HG02610 (cell line): ENCODE measurements at regions not wholly inside any gene's neighbourhood (a gene's known extent, or its start where the extent isn't known, plus 50 kb on each side); places are given as distances from the start of the nearest gene placed in this dataset.

Experiments
- ATAC-seq: cut with Tn5 transposase; IDR thresholded peaks from one replicate; pipeline ENCODE4 v1.9.1; 2021; ENCODE audit warnings: mild to moderate bottlenecking, moderate library complexity; ENCODE audit not compliant: unreplicated experiment

DNA sequence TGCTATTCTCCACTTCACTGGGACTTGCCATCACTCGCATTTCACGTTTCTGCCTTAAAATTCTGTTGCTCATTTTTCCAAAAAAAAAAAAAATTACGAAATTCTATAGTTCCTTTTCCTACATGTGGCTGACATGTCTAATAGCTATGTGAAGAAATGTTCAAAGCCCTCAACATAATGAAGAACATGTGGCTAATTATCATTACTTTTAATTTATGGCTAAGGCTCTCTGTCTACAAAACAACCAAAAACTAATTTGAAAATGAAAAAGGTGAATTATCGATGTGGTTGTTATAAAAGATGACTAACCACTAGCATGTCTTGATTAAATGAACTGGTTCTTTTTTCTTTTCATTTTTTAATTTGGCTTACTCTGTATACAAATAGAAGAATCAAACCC is 940.0 kb downstream of the EFNB2 start:
- no peak for ATAC-seq

DNA sequence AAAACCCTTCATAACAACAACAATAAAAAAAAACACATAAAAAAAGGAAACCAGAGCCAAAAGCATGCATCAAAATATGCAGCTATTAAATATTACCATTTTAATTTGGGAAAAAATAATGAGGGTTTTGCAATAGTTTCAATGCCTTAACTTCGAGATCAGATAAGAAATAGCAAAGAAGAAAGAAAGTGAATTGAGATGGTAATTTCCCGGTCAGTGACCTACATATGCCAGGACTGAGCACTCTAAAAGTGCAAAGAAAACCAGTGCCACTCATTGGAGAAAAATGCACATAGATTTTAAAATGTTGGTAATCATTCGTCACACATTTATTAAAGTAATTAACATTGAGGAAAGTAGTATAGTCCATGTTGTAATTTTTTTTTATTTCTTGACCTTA is 944.2 kb downstream of the EFNB2 start:
- ATAC-seq = no peak

DNA sequence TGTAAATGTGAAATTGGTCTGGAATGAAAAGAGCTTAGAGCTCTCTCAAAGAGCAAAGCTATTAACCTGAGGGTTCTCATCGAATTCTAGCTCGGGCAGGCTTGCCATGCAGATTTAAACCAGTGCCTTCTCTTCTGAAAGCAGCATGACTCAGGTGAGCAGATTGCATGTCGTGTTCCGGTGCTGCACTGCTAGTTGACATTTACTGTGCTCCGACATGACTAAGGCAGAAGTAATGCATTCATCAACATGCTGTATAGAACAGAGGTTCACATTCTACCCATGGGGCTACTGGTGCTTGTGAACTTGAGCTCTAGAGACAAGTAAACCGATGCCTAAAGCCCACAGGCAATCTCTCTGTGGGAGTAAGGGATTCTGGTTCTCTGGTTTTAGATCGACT is 947.7 kb downstream of the EFNB2 start:
- ATAC-seq = no peak

DNA sequence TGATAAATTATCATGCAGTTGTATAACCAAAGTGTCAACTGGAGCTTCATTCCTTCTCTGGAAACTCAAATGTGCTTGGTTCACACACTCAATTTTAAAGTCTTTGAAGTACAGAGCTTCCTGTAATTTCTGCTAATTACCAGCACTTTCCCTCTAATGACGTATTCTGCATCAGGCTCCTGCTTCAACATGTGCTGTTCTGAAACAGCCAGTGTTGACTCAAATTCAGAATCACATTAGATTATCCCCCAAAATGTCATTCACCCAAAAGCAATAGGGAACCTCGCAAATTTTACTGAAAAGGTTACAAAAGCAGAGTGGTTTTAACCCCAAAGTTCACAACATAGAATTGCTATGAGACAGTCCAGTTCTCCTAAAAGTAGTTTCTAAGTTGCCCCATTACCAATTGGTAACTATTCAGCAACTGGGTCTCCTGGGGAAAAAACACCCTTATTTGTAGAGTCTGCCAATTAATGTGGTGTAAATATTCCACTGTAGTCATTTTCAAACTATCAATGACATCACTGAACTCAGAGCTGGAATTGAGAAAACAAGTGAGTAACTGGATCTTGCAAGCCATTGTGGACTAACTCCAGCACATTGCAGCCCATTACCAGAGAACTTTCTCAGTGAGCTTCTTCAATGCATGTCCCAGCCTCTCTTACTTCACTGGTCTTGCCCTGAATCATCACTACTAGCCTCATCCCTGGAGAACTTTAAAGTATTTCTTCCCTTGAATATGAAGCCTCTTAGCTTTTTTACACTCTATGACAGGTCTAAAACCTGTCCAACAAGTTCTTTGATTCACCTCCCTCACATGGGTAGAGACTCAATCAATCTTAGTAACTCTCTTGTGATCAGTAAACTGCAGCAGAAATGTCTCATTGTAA is 955.4 kb downstream of the EFNB2 start:
- ATAC-seq = no peak

DNA sequence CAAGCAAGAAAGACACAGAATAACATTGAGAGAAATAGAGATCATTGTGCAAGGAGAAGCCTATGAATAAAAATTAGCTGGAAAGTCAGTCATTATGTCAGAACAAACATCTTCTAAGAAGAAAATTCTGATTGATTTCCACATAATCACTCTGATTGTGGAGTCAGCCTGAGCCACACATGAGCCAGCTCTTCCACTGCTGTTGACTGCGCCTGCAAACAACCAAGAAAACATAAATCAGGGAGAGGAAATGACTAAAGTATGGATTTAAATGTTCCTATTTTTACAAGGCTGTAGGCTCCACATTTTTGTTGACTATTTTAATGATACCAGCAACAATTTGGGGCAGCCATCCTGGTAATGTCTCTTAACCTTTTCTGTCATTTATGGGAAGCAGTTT is 962.3 kb downstream of the EFNB2 start:
- no peak for ATAC-seq

DNA sequence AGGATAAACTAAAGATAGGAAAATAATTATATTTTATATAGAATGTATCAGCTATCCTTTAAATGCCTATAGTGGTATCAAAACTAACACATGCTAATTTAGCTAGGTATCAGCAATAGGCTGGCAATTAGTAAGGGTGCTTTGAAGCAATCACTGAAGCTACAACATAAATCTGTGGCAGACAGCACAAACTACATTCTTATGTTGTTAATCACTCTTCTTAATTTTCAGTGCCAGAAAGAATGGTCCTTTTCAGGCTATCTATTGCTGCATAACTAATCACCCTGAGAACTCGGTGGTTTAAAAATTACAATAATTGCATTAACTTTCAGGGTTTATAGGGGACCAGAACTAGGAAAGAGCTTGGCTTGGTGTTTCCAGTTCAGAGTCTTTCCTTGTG is 963.1 kb downstream of the EFNB2 start:
- no peak for ATAC-seq

DNA sequence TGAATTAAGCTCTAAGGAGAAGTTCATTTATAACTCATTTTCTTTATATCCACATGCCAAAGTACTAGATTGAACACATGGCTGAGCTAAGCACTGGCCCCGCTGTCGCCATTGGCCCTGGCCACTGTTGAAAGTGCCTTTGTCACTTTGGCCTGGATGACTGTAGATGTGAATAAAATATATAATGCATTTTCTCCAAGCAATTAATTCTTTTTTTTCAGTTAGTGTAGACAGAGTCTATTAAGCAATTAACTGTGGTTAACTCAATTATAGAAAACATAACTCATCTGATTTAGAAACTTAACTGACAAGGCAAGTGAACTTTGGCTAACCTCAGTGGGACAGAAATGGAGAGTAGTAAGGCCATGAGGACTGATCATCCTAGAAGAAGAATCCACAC is 965.6 kb downstream of the EFNB2 start:
- no peak for ATAC-seq

DNA sequence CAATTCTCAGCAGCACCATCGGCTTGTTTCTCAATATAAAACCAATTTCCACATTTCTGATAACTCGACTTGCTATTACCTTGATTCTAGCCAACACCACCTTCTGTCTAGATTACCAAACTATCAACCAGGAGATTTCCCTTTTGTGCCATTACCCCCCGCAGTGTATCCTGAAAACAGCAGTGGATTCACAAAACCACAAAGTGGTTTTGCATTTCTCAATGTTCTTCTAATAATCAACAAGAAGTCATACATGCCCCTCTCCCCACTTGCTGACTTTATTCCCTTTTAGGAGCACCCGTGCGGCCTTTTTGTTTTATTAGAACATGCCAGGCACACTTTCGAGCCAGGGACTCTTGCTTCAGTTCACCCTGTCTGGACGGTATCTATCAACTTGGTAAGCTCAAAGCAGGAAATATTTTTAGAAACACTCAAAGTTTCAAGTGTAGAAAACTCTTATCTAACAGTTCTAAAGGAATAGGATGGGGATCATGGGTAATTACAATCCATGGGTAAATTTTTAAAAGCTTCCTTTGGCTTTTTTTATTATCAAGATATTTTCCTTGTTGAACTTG is 967.4 kb downstream of the EFNB2 start:
- no peak for ATAC-seq

DNA sequence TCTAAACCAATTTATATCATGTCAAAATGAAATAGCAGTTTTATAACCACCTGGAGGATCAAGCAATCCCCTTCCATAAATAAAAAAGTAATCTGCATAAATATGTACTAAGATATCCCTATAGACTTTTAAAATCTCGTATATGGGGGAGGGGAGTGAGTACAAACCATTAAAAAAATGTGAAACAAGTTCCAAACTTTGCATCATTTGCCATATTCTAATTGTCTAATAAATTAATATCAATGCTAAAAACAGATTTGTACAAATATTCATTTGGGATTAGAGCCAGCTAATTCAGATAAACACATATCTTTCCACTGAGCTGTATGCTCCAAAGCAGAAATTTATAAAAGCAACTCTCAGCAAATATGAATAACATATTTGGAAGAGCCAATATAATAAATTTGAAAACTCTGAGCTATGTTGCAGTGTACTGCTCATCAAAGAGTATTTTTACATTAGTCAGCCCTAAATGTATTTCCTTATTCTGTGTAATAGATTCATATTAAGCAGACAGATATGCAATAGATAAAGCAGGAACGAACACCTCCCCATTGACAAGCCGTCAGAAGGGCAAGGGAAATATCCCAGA is 970.2 kb downstream of the EFNB2 start:
- ATAC-seq = no peak

DNA sequence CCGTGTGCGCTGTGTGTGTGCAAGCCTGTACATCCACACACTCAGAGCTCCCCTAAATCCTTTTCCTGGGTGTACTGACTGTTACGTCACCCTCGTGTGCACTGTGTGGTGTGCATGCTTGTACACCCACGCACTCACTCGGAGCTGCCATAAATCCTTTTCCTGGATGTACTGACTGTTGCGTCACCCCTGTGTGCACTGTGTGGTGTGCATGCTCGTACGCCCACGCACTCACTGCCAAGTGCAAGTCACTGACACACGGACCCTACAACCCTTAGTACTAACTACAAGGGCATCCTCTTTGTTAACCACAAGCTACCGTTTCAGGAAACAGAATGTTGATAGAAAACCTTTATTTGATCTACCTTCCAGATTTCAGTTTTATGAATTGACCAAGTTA is 983.4 kb downstream of the EFNB2 start:
- ATAC-seq = no peak

DNA sequence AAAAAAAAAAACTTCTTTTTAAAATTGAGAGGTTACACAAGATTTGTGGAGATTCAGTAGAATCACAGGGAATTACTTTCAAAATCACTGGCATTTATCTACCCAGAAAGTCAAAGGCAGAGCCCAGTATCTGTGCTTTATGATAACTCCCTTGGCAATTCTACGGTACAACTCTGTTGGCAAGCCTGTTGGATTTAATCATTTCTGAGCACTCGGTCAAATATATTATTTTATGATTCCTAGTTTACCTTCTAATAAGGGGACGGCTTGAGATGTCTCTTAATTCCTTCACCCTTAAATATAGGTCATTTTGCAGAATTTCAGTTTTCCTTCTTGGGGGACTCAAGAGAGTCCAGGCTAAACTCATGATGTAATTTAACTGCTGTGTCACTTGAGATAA is 987.6 kb downstream of the EFNB2 start:
- ATAC-seq = no peak

DNA sequence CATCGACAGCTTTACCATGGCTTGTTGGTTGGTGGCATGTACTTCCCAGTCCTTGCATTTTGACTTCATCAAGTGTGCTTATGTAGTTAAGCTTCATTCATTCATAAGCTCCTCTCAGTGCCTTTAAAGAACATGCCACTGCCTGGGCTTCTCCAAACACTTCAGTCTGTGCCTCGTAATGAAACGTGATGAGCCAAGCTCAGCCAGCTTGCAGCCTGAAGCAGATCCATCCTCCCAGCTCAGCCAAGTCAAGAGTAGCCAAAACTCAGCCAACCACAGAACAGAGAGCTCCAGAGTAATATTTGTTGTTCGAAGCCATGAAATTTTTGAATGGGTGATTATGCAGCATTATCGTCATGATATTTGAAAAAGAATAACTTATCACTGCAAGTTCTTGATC is 989.7 kb downstream of the EFNB2 start:
- ATAC-seq = no peak

DNA sequence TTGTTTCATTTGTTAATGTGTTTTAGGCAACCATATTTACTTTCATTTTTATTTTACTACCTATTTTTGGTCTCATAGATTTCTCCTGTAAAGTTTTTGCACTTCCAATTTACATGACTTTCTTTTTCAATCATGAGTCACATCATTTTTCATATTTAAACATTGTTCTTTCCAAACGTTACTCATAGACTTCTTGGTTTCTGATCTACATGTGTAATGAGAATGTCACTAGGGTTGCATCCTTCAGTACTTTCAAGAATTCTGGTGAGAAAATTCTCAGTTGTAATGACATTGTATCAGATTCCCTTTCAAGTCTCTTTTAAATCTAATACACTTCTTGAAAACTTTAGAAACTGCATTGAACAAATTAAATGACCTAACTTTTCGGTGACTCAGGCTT is 991.7 kb downstream of the EFNB2 start:
- peak; percentile 70 for ATAC-seq

DNA sequence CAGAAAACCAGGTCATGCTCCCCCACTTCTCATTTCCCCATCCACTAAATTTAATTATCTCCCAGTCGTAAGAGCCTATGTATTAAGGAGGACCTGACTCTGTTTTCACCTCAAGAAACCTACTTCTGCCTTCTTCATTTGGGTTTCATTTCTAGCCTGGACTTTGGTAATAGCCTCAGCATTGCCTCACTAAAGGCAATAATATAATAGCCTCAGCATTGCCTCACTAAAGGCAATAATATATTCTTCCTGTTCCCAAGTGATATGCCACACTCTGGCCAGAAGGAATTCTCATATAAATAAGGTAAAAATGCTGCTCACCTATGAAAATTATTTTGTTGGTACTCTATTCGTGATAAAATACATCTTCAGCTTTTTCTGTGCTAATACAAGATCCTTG is 993.9 kb downstream of the EFNB2 start:
- no peak for ATAC-seq

DNA sequence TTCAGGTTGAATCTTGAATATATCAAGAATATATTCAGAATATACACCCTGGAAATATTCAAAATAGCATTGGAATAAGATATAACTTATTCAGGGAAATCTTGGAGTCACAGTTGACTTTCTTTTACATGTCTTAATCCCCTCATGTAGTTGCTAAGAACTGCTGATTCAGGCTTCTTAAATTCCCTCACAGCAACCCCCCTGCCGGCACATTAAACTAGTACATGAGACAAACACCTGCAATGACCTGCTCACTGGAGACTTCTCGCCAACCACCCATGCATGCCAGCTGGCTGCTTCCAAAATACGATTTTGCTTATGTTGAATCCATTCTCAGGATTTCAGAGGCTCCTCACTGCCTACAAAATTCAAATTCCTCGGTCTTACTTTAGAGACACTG is 997.1 kb downstream of the EFNB2 start:
- ATAC-seq = no peak

DNA sequence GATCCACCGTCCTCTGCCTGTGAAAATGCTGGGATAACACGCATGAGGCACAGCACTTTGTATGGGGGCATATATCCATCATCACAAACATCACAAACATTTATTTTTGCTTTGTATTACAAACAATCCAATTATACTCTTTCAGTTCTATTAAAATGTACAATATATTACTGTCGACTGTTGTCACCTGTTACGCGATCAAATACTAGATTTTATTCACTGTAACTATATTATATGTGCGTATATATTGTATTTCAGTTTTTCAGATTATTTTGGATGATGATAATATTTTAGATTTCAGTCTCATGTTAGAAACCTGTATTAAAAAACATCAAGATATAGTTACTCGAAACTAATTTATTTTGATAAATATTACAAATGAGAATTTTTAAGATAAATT is 998.3 kb downstream of the EFNB2 start:
- no peak for ATAC-seq

DNA sequence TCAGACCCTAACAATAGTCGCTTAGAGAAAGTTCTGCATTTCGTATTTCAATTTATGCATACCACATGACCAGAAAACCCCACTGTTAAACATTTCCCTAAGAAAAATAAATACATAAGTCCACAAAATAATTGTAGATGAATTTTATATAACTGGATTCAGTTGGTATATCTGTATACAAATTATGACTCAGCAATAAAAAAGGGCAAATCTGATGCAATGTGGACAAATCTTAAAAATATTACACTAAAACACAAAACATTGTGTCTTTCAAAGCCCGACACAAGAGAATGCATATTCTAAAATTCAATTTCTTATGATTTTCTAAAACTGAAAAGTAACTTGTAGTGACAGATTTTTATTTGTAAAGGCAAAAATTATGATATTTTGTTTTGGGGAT is 1005.0 kb downstream of the EFNB2 start:
- ATAC-seq = no peak

DNA sequence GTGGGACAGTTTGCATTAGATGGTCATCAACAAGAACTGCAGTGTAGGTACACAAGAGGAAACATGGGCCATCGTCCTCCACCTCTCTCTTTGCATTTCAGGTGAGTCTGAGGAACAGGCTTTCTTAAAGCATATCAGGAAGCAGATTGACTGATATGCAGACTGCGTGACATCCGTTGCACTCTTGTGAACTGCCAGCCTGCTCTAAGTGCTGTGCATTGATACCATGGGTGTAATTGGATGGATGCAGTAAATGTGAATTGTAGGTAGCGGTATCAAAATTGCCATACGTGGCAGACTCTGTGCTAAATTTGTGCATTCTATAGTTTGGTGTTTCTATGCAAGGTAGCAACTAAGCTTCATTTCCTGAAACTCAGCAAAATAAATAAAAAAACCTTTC is 1008.3 kb downstream of the EFNB2 start:
- ATAC-seq = no peak

DNA sequence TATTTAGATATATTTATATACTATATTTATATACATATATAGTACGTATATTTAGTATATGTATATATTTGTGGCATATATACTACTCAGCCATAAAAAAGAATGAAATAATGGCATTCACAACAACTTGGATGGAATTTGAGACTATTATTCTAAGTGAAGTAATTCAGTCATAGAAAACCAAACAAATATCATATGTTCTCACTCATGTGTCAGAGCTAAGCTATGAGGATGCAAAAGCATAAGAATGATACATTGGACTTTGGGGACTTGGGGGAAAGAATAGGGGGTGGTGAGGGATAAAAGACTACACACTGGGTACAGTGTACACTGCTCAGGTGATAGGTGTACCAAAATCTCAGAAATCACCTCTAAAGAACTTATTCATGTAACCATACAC is 1015.7 kb downstream of the EFNB2 start:
- no peak for ATAC-seq

DNA sequence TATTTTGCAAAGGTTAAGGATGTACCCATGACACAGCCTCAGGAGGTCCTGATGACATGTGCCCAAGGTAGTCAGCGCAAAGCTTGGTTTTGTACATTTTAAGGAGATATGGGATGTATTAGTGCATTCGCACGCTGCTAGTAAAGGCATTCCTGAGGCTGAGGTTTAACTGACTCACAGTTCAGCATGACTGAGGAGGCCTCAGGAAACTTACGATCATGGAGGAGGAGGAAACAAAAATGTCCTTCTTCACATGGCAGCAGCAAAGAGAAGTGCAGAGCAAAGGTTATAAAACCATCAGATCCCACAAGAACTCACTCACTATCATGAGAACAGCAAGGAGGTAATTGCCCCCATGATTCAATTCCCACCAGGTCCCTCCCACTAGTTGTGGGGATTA is 1017.4 kb downstream of the EFNB2 start:
- no peak for ATAC-seq

DNA sequence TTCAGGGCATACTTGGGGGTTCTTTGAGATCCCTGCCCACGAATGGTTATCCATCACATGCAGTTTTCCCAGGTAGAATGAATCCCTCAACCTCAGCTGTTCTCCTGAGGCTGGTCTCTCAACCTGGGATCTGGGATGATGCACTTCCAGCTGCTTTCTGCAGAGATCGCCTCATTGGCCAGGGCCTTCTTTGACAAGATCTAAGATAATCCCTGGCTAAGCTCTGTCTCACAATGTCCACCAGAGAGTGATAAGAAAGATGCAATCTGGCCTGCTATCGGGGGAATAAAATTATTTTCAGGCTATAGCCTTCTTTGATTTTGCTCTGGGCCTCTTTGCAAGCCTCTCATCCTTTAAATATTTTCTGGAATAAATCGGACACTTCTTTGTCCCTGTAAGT is 1021.1 kb downstream of the EFNB2 start:
- ATAC-seq = no peak

DNA sequence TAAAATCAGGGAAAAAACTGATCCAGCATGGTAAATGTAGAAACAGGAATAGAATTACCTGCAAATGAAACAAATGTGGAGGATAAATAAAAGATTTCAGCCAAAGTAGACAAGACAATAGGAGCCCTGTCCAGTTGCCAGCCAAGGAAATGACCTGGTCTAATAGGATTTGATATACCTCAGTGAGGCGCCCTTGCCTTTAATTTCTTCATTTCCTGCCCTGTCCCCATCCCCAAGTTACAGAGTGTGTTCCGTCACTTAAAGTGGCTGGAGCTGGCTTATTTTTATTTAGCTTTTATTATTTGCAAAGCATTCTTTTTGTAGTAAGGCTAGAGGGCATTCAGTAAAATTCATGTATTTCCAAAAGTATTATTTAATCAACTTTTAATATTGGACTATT is 1022.0 kb downstream of the EFNB2 start:
- ATAC-seq = no peak
